ACC112 (cell line): ENCODE measurements at regions not wholly inside any gene's neighbourhood (a gene's known extent, or its start where the extent isn't known, plus 50 kb on each side); places are given as distances from the start of the nearest gene placed in this dataset.

ENCODE experiments used
- H2AFZ ChIP-seq: fragments of 200-600 bp; sonication (generic); one replicate; pipeline ENCODE4 v1.6.0; 2017; ENCODE audit warnings: antibody characterized with exemption, low read length; ENCODE audit not compliant: unreplicated experiment
- H3K27ac ChIP-seq: fragments of 200-600 bp; sonication (generic); 2 replicates; pipeline ENCODE4 v1.5.1; 2014; ENCODE audit warnings: low read depth, mild to moderate bottlenecking, antibody characterized with exemption, low read length, moderate library complexity
- H3K27me3 ChIP-seq: fragments of 200-600 bp; sonication (generic); 2 replicates; pipeline ENCODE4 v1.6.1; 2014; ENCODE audit warnings: mild to moderate bottlenecking, antibody characterized with exemption, low read length, moderate library complexity, mixed read lengths; ENCODE audit not compliant: insufficient read depth
- H3K36me3 ChIP-seq: fragments of 200-600 bp; sonication (generic); 2 replicates; pipeline ENCODE4 v1.6.1; 2016; ENCODE audit warnings: mild to moderate bottlenecking, antibody characterized with exemption, low read length, moderate library complexity, mixed read lengths; ENCODE audit not compliant: insufficient read depth
- H3K4me1 ChIP-seq: fragments of 200-600 bp; sonication (generic); one replicate; pipeline ENCODE4 v1.6.1; 2016; ENCODE audit warnings: low read length, mixed read lengths; ENCODE audit not compliant: insufficient read depth, unreplicated experiment, control insufficient read depth
- H3K4me3 ChIP-seq: fragments of 200-600 bp; sonication (generic); 2 replicates; pipeline ENCODE4 v1.5.1; 2014; ENCODE audit warnings: mild to moderate bottlenecking, low read depth, low read length
- H3K79me2 ChIP-seq: fragments of 200-600 bp; sonication (generic); one replicate; pipeline ENCODE4 v1.6.0; 2016; ENCODE audit warnings: low read length; ENCODE audit not compliant: control insufficient read depth, unreplicated experiment, insufficient read depth

DNA sequence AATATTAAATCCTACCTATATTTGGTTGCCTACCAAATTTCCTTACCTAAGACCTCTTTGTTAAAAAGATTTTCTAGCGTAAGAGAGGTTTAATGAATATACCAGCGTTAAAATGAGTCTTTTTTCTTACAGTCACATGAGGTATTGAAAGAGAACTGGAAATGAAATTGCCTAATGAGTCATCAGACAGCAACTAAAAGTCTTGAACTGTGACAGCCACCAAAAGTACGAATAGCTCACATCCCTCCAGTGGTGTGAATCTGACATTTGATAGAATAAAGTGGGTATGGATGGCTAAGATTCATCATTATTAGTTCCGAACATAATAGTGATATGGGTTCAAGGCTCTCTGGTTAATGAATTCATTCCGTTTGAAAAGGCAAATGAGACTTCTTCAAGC, 1297.3 kb downstream of the AACS start:
- Histone ChIP-seq H3K4me3 (no peak overlapping the region), H3K27ac (no peak overlapping the region), H2AFZ (no peak overlapping the region), H3K4me1 (peaks cover 7% of the 10 kb centered on the region), H3K36me3 (no peaks in the 10 kb centered on the region; the same call in 1 of the 2 replicates), H3K27me3 (no peaks in the 10 kb centered on the region), H3K79me2 (no peaks in the 10 kb centered on the region)

DNA sequence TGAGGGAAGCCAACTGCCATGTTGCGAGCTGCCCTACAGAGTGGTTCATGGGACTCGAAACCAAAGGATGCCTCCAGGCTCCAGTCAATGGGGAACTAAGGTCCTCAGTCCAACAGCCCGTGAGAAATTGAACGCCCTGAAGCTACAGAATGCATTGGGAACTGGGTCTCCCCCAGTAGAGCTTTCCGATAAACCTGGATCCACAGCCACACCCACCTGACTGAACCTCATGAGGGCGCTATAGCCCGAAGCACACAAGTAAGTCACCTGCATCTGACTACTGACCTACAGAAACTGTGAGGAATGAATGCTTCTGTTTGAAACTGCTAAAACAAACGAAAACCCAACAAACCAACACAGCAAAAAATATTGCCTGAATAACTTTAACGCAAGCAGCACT, 1297.7 kb downstream of the AACS start:
- no peak overlapping the region for H3K4me3 ChIP-seq
- H3K36me3 ChIP-seq: no peaks in the 10 kb centered on the region; the same call in 1 of the 2 replicates
- no peak overlapping the region for H2AFZ ChIP-seq
- no peaks in the 10 kb centered on the region for H3K79me2 ChIP-seq
- peaks cover 7% of the 10 kb centered on the region for H3K4me1 ChIP-seq
- no peak overlapping the region for H3K27ac ChIP-seq
- no peaks in the 10 kb centered on the region for H3K27me3 ChIP-seq

DNA sequence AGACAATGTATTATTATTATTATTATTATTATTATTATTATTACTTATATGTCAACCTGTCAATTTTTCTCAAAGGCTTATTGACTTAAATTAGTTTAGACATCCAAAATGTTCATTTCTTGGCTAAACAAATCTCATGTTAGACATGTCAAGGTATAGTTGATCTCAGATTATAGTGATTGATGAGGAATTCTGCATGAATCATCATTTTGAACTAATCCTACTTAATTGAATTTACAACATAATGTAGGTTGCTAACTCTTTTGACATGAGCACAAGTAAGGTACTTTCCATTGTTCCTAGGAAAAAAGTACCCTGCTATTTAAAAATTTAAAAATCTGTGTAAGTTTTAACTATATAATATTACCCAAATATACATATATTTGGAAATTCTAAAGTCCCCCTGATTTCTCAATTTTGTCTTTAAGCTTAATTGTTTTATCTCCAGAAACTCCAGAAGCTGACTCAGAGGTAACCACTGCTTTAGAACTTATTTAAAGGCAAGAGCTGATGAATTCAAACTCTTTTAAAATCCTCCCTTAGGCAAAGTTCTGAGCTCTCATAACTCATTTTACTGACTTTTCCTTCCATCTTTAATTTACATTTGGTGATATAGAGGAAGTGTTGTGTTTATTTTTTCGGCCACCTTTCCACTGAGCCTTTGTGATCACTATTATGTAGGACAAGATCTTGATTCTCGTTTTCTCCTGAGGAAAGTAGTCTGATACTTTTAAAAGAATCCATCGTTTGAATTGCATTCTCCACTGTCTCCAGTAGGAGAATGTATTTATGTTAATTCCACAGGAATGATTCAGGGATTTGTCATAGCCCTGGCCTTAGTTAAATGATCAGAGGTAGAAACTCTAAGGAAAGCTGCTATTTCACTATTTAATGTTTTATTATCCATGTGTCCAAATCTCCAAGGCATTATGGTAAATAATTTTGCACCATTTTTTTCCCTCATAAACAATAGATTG, 1304.5 kb downstream of the AACS start:
- peaks cover 23% of the 10 kb centered on the region for H3K4me1 ChIP-seq
- peak overlapping the region; percentile 48 for H3K4me3 ChIP-seq
- peak overlapping the region; percentile 55 for H2AFZ ChIP-seq
- no peaks in the 10 kb centered on the region for H3K36me3 ChIP-seq
- H3K79me2 ChIP-seq: no peaks in the 10 kb centered on the region
- H3K27me3 ChIP-seq: no peaks in the 10 kb centered on the region
- H3K27ac ChIP-seq: peak overlapping the region; percentile 95

DNA sequence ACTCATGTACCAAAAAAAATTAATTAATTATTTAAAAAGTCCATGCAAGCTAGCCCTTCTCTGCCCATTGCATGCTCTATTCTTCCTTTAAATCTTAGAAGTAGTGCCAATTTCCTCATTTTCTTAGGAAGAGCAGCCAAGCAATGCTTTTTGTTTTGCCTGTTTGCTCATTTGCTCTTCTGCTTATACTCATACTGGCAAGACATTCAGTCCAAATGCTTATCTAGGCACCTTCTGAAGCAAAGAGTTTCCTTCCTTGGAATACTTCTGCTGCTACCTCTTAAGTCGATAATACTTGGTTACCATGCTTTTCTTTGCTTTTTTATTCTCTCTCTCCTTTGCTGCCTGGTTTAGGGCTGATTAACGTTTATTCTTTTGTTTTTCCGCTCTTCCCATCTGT, 1318.3 kb downstream of the AACS start:
- H3K36me3 ChIP-seq: no peaks in the 10 kb centered on the region
- no peaks in the 10 kb centered on the region for H3K27me3 ChIP-seq
- peaks cover 15% of the 10 kb centered on the region for H3K4me1 ChIP-seq
- no peak overlapping the region for H3K4me3 ChIP-seq
- no peak overlapping the region for H3K27ac ChIP-seq
- H2AFZ ChIP-seq: no peak overlapping the region
- H3K79me2 ChIP-seq: no peaks in the 10 kb centered on the region

DNA sequence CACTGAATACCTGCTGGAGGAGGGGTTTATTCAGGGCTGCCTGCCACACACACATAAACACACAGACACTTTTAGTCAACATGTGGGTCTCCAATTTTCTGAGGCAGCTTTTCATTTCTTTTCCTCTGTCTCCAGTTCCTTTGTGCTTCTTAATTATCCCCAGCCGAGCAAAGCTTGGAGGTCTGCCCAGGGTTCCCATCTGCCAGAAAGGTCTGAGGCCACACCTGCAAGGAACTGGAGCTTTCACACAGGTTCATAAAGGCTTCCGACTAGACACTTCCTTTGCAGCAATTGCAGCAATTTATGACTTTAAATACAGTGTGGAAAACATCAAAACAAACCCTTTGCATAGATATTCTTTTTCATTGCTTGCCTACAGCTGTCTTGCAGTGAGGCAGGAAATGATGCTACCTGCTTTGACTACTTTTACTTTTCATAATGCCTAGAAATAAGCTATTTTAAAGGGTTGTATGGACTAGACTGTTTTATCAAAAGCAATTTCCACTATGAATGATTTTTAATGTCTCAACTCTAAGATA, 1318.9 kb downstream of the AACS start:
- Histone ChIP-seq H3K79me2 (no peaks in the 10 kb centered on the region), H3K27me3 (no peaks in the 10 kb centered on the region), H3K27ac (no peak overlapping the region), H3K36me3 (no peaks in the 10 kb centered on the region), H3K4me1 (peaks cover 21% of the 10 kb centered on the region), H3K4me3 (no peak overlapping the region), H2AFZ (no peak overlapping the region)

DNA sequence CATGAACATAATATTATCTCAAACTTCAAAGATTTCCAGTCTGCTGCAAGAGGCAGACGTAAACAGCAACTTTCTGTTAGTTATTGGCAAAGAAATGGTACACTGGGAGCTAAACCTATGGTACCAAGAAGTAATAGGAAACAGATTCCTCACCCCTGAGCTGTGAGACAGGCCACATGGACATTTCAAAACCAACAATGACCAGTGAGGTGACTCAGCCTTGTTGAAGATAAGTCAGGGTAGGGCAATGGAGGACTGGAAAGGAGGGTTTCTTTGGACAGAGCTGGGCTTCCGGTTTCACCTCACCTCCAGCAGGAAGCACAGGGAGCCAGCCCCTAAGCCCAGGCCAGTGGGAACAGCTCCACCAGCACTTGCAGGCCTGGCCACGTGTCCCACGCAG, 1320.5 kb downstream of the AACS start:
- Histone ChIP-seq H3K27me3 (no peaks in the 10 kb centered on the region), H3K4me3 (no peak overlapping the region), H3K79me2 (no peaks in the 10 kb centered on the region), H3K27ac (peak overlapping the region; percentile 37), H2AFZ (peak overlapping the region; percentile 43), H3K36me3 (no peaks in the 10 kb centered on the region), H3K4me1 (peaks cover 38% of the 10 kb centered on the region)

DNA sequence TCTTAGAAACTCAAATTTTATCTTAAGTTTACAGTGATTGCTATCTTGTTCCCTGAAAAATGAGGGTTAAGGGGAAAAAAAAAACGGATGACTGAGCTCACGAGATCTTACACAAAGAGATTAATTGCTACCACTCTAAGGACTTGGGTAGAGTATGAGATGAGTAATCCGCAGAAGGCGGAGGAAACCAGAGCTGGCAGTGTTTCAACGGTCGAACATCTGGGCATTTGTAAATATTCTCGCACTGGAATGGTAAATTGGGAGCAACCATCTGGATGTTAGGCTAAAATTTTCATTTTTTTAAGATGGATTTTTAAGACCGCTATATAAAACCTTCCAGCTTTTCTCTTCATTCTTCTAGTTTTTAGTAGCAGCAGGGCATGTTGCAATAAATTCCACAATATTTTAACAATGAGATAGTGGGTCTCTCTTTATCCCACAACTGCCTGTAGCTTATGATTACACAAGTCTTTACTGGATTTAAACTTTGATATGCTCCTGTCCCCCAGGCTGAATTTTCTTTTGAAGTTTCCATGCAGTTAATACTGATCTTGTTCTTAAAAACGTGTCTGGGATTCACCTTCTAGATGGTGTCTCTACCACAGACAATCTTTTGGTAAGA, 1324.1 kb downstream of the AACS start:
- Histone ChIP-seq H3K79me2 (no peaks in the 10 kb centered on the region), H3K36me3 (no peaks in the 10 kb centered on the region), H3K27me3 (no peaks in the 10 kb centered on the region), H3K4me1 (peaks cover 44% of the 10 kb centered on the region), H3K4me3 (peak overlapping the region; percentile 21), H2AFZ (peak overlapping the region; percentile 45), H3K27ac (peak overlapping the region; percentile 77)

DNA sequence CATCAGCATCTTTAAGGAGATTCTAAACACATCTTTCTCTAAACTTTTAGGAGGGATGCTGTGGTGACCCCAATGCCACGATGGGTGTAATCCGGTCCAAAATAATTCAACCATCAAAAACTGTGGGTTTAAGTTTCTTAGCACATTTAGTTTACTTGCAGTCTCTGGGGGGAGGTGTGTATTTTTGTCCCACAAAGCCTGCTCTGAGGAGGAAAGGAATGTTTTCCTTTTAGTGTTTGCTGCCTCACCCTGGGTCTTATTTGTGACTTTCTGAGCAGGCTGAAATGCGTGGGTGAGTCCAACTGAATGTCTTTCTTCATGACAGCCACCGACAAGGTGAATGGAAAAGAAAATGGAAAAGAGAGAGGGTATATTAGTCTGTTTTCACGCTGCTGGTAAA, 1324.7 kb downstream of the AACS start:
- peak overlapping the region; percentile 21; the same call in 1 of the 2 replicates for H3K4me3 ChIP-seq
- no peaks in the 10 kb centered on the region for H3K79me2 ChIP-seq
- H3K4me1 ChIP-seq: peaks cover 43% of the 10 kb centered on the region
- no peak overlapping the region for H2AFZ ChIP-seq
- no peaks in the 10 kb centered on the region for H3K36me3 ChIP-seq
- H3K27ac ChIP-seq: peak overlapping the region; percentile 77
- no peaks in the 10 kb centered on the region for H3K27me3 ChIP-seq

DNA sequence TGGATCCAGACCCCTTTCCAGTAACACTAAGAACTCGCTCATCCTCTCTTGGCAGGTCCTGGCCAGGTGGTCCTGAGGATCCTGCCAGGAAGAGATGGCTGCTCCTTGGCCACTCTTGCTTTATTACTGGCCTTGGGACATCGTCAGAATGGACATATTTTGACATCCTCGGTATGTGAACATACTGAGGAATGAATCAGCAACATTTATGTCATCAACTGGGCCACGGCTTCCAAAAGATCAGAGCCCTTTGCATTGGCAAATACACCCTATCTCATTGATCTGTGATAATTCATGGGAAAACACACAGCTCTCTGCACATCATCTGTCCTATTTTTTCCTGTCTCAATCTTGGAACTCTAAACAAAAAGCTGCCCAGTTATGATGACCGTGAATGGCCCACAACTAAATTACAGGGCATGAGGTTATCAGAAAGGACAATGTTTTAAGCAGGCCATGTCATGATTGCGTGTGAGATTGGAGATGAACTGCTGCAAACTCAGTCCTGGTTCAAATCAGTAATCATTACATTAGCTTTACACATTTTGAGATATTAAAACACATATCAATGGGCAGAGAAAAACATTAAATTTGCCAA, 1325.8 kb downstream of the AACS start:
- Histone ChIP-seq H3K4me3 (peak overlapping the region; percentile 42; the same call in 1 of the 2 replicates), H3K27ac (peak overlapping the region; percentile 77), H3K27me3 (no peaks in the 10 kb centered on the region), H3K79me2 (no peaks in the 10 kb centered on the region), H3K36me3 (no peaks in the 10 kb centered on the region), H2AFZ (peak overlapping the region; percentile 8), H3K4me1 (peaks cover 32% of the 10 kb centered on the region)

DNA sequence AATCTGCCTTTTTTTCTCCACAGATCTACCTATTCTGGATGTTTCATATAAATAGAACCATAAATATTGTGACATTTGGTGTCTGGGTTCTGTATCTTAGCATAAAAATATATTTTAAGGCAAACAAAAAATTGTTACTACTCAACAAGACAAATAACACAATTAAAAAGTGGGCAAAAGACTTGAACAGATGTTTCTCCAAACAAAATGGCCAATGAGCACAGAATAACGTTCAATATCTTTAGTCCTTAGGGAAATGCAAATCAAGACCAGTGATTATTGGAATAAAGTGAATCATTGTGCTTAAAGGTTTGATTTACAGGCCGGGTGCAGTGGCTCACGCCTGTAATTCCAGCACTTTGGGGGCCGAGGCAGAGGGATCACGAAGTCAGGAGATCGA, 1331.3 kb downstream of the AACS start:
- H3K27me3 ChIP-seq: no peaks in the 10 kb centered on the region
- H2AFZ ChIP-seq: no peak overlapping the region
- peaks cover 17% of the 10 kb centered on the region for H3K4me1 ChIP-seq
- H3K36me3 ChIP-seq: no peaks in the 10 kb centered on the region
- no peak overlapping the region for H3K4me3 ChIP-seq
- no peak overlapping the region for H3K27ac ChIP-seq
- no peaks in the 10 kb centered on the region for H3K79me2 ChIP-seq
